Muscle layer of colon (tissue), 2 donors: ENCODE measurements at regions not wholly inside any gene's neighbourhood (a gene's known extent, or its start where the extent isn't known, plus 50 kb on each side); places are given as distances from the start of the nearest gene placed in this dataset.
"Not testable (repeated sequence)": the region's sequence is repeated elsewhere in the genome, so short reads cannot be mapped to it uniquely, and the experiment has no call there.

Source experiments
- H3K27ac ChIP-seq: one replicate; pipeline ENCODE4 v1.7.0; 2013; ENCODE audit warnings: low read depth, mild to moderate bottlenecking, low read length, moderate library complexity
- H3K27me3 ChIP-seq, 2 donors: one replicate each; pipeline ENCODE4 v1.7.0; 2013; ENCODE audit warnings: low read length in 2 of 2, mild to moderate bottlenecking in 2 of 2; ENCODE audit not compliant: insufficient read depth in 2 of 2, control insufficient read depth in 1 of 2
- H3K36me3 ChIP-seq: one replicate; pipeline ENCODE4 v1.7.0; 2013; ENCODE audit warnings: mild to moderate bottlenecking, low read length; ENCODE audit not compliant: insufficient read depth
- H3K4me1 ChIP-seq: one replicate; pipeline ENCODE4 v1.7.0; 2013; ENCODE audit warnings: mild to moderate bottlenecking, low read length; ENCODE audit not compliant: insufficient read depth
- H3K4me3 ChIP-seq, 2 donors: one replicate each; pipeline ENCODE4 v1.7.0; 2013; ENCODE audit warnings: low read length in 2 of 2, low read depth in 1 of 2, mild to moderate bottlenecking in 1 of 2, moderate library complexity in 1 of 2
- H3K9ac ChIP-seq: one replicate; pipeline ENCODE4 v1.7.0; 2013; ENCODE audit warnings: low read length
- H3K9me3 ChIP-seq: one replicate; pipeline ENCODE4 v1.7.0; 2013; ENCODE audit warnings: mild to moderate bottlenecking, low read length
- donor health status: abdominal sarcoma.
- donor health status: Adenocarcinoma of cecum.

DNA sequence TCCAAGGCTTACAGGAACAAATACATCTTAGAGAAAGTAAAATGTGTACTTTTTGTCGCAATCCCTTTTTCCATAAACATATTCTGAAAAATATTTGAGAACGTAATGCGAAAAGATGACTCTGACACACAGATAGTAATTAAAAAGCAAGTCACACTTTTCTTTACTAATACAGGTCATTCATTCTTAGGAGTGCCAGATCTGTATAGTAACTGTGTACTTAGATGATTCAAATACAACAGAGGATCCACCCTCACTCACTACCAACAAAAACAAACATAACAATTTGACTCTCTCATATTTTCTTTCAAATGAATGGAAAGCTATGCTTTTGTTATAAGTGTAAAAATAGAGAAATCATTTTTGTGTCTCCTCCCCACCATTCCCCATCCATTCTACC, 795.4 kb downstream of the SLC6A15 start:
- no peaks in the 10 kb centered on the region for H3K9me3 ChIP-seq
- no peaks in the 10 kb centered on the region for H3K4me1 ChIP-seq
- H3K27me3 ChIP-seq = no peaks in the 10 kb centered on the region
- no peak overlapping the region for H3K27ac ChIP-seq
- H3K9ac ChIP-seq = no peak overlapping the region
- H3K36me3 ChIP-seq = no peaks in the 10 kb centered on the region
- H3K4me3 ChIP-seq = no peak overlapping the region

DNA sequence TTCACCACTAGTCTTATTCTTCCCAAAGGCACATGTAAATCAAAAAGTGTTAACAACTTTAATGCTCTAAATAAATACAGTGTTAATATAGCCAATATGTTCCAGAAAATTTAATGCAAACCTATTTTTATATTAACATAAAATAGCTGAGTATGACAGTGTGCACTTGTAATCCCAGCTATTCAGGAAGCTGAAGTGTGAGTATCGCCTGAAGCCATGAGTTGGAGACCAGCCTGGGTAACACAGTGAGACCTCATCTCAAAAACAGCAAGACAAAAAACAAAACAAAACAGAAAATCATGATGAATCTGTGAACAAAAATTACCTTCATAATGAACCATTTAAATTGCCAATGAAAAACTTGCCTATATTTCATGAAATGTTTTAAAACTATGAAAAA, 798.9 kb downstream of the SLC6A15 start:
- Histone ChIP-seq H3K9me3 (no peaks in the 10 kb centered on the region), H3K9ac (no peak overlapping the region), H3K27me3 (no peaks in the 10 kb centered on the region), H3K36me3 (no peaks in the 10 kb centered on the region), H3K27ac (no peak overlapping the region), H3K4me1 (no peaks in the 10 kb centered on the region), H3K4me3 (no peak overlapping the region)

DNA sequence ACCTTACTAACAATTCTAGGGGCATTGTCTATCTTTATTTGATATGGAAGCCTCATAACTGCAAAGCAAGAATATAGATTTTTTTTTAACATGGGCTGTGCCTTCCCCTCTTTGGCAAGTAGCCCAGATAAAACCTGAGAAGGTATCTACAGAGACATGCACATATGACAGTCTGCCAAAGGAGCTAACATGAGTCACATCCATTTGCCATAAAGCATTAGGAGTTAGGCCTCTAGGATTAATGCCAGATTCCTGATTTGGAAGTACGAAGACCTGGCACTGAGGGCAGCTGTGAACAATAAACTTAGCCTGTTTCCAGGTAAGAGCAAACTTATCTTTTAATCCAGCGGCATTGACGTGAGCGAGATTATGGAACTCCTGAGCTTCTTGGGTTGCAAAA, 808.7 kb downstream of the SLC6A15 start:
- H3K36me3 ChIP-seq, H3K27ac ChIP-seq, H3K9me3 ChIP-seq, H3K4me1 ChIP-seq, H3K9ac ChIP-seq, H3K27me3 ChIP-seq, H3K4me3 ChIP-seq: not testable (repeated sequence)

DNA sequence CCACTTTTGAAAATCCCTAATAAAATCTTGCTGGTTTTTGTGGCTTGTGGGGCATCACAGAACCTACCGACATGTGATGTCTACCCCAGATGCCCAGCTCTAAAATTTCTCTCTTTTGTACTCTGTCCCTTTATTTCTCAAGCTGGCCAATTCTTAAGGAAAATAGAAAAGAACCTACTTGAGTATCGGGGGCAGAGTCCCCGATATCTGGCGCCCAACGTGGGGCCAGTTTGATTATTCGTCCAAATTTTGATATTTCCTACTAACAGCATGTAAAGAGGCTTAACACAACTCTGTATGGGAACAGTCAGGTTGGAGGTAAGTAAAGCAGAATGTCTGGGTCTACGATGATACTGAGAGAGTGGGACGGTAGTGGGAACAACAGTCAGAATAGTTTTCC, 810.6 kb downstream of the SLC6A15 start:
- H3K4me3 ChIP-seq, H3K36me3 ChIP-seq, H3K27me3 ChIP-seq, H3K4me1 ChIP-seq, H3K9me3 ChIP-seq, H3K27ac ChIP-seq, H3K9ac ChIP-seq: not testable (repeated sequence)

DNA sequence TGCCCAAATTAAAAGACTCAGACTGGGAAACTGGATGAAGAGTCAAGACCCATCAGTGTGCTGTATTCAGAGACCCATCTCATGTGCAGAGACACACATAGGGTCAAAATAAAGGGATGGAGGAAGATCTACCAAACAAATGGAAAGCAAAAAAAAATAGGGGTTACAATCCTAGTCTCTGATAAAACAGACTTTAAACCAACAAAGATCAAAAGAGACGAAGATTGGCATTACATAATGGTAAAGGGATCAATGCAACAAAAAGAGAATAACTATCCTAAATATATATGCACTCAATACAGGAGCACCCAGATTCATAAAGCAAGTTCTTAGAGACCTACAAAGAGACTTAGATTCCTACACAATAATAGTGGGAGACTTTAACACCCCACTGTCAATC, 813.0 kb downstream of the SLC6A15 start:
- not testable (repeated sequence) for H3K36me3 ChIP-seq, H3K4me3 ChIP-seq, H3K4me1 ChIP-seq, H3K9ac ChIP-seq, H3K27me3 ChIP-seq, H3K9me3 ChIP-seq, H3K27ac ChIP-seq

DNA sequence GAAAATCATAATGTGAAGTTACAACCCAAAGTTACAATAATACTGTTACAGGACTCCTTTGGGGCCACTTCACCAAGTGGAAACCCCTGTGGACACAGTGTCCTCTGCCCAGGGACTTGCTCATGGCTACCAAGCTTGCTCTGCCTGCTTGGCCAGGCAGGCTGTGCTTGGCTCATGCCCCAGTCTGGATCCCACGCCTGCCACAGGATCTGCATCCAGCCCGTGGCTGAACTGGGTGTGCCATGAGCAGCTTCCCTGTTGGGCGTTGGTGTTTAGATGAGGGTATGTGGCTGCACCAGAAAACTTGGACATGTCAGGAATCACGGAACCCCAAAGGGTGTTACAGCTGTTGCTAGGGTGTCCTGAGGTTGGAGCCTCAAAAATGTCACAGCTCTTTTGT, 820.9 kb downstream of the SLC6A15 start:
- Histone ChIP-seq H3K4me1 (no peaks in the 10 kb centered on the region), H3K4me3 (no peak overlapping the region), H3K27ac (no peak overlapping the region)

DNA sequence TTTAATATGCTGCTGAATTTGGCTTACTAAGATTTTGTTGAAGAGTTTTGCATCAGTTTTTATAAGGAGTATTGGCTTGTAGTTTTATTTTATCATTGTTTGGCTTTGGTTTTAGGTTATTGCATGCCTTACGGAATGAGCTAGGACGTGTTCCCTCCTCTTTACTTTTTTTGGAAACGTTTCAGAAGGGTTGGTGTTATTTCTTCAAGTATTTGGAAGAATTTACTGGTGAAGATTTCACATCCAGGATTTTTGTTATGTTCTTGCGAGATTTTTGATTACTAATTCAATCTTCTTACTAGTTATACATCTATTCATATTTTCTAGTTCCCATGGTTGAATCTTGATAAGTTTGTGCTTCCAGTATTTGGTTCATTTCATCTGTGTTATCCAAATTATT, 823.2 kb downstream of the SLC6A15 start:
- H3K27ac ChIP-seq = no peak overlapping the region
- no peak overlapping the region for H3K9ac ChIP-seq
- no peak overlapping the region for H3K4me3 ChIP-seq
- no peaks in the 10 kb centered on the region for H3K27me3 ChIP-seq
- no peaks in the 10 kb centered on the region for H3K4me1 ChIP-seq
- H3K36me3 ChIP-seq = no peaks in the 10 kb centered on the region
- no peaks in the 10 kb centered on the region for H3K9me3 ChIP-seq

More for the DNA sequence above, 820.9 kb downstream of the SLC6A15 start:
- no peak overlapping the region for H3K9ac ChIP-seq
- H3K27me3 ChIP-seq = no peaks in the 10 kb centered on the region
- no peaks in the 10 kb centered on the region for H3K36me3 ChIP-seq
- H3K9me3 ChIP-seq = no peaks in the 10 kb centered on the region

DNA sequence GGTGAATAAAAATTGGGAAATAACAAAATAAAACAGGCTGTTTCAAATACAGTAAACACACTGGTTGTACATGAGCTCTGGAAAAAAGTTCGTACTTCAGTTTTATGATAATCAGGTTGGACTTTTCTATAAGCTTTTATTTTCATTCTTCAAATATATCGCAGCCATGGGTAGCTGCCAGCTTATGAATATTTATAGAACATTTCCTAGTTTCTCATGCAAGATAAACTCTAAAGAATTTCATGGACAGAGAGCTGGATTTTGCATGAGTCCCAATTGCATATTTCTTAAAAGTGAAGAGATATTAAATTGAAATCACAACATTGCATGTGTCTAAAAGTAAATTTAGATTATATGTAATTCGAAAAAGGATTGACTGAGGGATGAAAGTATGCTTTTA, 827.6 kb downstream of the SLC6A15 start:
- Histone ChIP-seq H3K4me1 (no peaks in the 10 kb centered on the region), H3K4me3 (no peak overlapping the region), H3K27ac (no peak overlapping the region), H3K36me3 (no peaks in the 10 kb centered on the region), H3K27me3 (no peaks in the 10 kb centered on the region), H3K9ac (no peak overlapping the region), H3K9me3 (no peaks in the 10 kb centered on the region)

DNA sequence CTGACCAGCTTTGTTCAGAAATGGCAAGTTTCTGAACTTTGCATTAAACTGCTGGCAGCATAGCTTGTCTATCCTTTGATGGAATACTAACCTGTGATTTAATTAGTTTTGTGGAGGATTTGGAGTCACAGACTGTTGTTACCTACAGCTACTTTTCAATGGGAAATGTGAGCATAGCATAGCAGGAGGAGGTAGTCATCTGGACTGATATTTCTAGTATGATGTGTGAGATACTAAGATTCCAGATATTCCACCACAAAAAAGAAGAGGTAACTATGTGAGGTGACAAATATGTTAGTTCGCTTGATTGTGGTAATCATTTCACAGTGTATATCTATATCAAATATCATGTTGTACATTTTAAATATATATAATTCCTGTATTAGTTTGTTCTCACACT, 833.0 kb downstream of the SLC6A15 start:
- H3K4me3 ChIP-seq = no peak overlapping the region
- no peaks in the 10 kb centered on the region for H3K4me1 ChIP-seq
- no peak overlapping the region for H3K9ac ChIP-seq
- H3K9me3 ChIP-seq = no peaks in the 10 kb centered on the region
- H3K27ac ChIP-seq = no peak overlapping the region
- no peaks in the 10 kb centered on the region for H3K27me3 ChIP-seq
- no peaks in the 10 kb centered on the region for H3K36me3 ChIP-seq

DNA sequence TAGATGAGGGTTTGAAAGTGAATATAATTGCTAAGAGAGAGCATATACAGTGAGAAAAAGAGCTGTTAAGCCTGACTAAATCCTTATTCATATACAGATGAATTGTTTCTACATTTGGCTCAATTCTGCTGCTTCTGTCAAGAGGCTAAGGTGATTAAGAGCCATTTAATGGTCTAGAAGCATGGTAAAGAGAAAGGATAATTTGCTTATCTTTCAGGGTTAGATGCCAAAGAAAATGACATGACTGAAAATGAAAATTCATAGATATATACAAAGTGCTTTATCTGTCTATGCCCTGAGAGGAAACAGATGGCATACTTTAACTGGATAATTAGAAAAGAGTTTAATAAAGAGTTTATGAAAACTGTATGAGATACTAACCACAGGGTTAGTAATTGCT, 834.9 kb downstream of the SLC6A15 start:
- H3K9me3 ChIP-seq = no peaks in the 10 kb centered on the region
- H3K27me3 ChIP-seq = no peaks in the 10 kb centered on the region
- no peaks in the 10 kb centered on the region for H3K4me1 ChIP-seq
- no peak overlapping the region for H3K9ac ChIP-seq
- no peaks in the 10 kb centered on the region for H3K36me3 ChIP-seq
- no peak overlapping the region for H3K4me3 ChIP-seq
- no peak overlapping the region for H3K27ac ChIP-seq

DNA sequence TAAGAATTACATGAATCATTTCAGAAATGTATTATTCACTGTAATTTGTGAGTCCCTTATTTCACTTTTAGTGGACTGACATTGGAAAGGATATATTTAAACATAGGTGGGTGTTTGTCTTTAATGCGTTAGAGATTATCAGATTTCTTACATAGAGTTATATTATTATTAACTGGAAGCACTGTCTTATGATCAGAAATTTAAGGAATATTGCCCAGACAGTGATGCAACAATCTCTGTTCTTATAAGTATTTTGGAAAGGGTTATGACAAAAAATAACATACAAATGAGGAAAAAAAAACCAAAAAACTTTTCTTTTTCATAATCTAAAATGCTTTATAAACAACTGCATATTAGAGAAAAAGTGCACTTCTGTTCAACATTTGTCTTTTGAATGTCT, 836.6 kb downstream of the SLC6A15 start:
- no peak overlapping the region for H3K27ac ChIP-seq
- H3K4me1 ChIP-seq = no peaks in the 10 kb centered on the region
- H3K9ac ChIP-seq = no peak overlapping the region
- H3K4me3 ChIP-seq = no peak overlapping the region
- H3K9me3 ChIP-seq = no peaks in the 10 kb centered on the region
- H3K27me3 ChIP-seq = no peaks in the 10 kb centered on the region
- H3K36me3 ChIP-seq = no peaks in the 10 kb centered on the region

DNA sequence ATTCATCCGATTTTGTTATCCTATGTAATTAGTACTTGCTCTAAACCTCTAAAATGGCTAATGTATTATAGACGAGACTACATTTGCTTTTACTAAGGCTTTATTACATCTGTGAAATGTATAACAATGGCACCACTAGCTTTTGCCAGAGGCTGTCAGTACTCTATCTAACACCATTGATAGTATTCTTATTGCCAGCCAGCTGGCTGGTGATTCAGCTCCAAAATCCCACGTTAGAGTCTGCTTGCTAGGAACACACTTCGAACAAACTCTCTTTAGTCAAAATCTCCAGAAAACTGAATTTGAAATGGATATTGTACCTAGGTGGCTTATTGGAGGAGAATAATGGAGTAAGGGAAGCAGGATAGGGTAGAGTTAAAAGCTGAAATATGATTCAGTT, 839.2 kb downstream of the SLC6A15 start:
- Histone ChIP-seq H3K27ac (no peak overlapping the region), H3K36me3 (no peaks in the 10 kb centered on the region), H3K9ac (no peak overlapping the region), H3K4me3 (no peak overlapping the region), H3K27me3 (no peaks in the 10 kb centered on the region), H3K4me1 (no peaks in the 10 kb centered on the region), H3K9me3 (no peaks in the 10 kb centered on the region)

DNA sequence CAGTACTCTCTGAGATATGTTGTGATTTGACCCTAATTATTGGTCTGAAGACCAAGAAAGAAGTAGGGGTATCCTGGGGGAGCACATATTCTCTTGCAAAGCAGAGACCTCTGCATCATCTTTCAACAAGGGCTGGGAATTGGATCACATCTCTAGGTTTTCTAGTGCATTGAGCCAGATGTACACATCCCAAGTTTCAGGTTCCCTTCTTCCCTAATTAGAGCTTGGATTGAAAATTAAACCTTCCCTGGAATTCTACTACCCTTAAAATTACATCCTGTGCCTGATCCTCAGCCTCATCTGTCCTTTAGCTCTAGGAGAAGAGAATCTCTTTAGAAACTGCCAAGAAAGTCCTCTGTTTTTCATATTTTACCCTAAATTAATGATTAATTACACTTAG, 839.6 kb downstream of the SLC6A15 start:
- H3K27me3 ChIP-seq = no peaks in the 10 kb centered on the region

More for the DNA sequence above, 839.6 kb downstream of the SLC6A15 start:
- H3K36me3 ChIP-seq = no peaks in the 10 kb centered on the region
- H3K4me3 ChIP-seq = no peak overlapping the region
- H3K9me3 ChIP-seq = no peaks in the 10 kb centered on the region
- no peak overlapping the region for H3K9ac ChIP-seq
- no peak overlapping the region for H3K27ac ChIP-seq
- no peaks in the 10 kb centered on the region for H3K4me1 ChIP-seq
